Epithelial cell of esophagus (primary cell): ENCODE measurements at regions not wholly inside any gene's neighbourhood (a gene's known extent, or its start where the extent isn't known, plus 50 kb on each side); places are given as distances from the start of the nearest gene placed in this dataset.

Experiments
- DNase-seq: peaks from one replicate; pipeline ENCODE4 v3.0.0; 2010; ENCODE audit warnings: low read depth
- H3K4me3 ChIP-seq: 2 replicates; pipeline ENCODE4 v1.5.1; 2011; ENCODE audit warnings: mild to moderate bottlenecking, low read length, control low read depth
- TF ChIP-seq, protein P1 (sequence below): IDR thresholded peaks from 2 replicates; pipeline ENCODE4 v1.5.1; 2011; ENCODE audit warnings: low read depth, mild to moderate bottlenecking, low read length, control low read depth, inconsistent platforms; ENCODE audit not compliant: insufficient read depth; ENCODE audit errors: missing control alignments

DNA sequence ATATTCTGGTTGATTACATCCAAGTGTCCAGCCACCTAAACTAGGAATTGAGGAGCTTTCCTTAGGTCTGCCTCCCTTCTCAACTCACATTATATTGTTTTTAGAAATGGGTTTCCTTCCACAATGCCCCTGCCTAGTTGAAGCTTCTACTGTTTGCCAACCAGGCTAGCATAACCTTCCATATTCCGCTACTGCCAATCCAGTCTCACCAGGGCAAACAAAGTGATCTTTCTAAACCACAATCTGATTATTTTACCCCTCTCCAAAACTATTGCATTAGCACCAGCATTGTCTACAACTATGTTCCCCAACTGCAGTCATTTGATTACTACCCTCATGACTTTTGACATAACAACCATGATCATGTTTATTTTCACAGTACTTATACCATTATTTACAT is 115.8 kb upstream of the RASEF start:
- TF ChIP-seq, protein P1, sequence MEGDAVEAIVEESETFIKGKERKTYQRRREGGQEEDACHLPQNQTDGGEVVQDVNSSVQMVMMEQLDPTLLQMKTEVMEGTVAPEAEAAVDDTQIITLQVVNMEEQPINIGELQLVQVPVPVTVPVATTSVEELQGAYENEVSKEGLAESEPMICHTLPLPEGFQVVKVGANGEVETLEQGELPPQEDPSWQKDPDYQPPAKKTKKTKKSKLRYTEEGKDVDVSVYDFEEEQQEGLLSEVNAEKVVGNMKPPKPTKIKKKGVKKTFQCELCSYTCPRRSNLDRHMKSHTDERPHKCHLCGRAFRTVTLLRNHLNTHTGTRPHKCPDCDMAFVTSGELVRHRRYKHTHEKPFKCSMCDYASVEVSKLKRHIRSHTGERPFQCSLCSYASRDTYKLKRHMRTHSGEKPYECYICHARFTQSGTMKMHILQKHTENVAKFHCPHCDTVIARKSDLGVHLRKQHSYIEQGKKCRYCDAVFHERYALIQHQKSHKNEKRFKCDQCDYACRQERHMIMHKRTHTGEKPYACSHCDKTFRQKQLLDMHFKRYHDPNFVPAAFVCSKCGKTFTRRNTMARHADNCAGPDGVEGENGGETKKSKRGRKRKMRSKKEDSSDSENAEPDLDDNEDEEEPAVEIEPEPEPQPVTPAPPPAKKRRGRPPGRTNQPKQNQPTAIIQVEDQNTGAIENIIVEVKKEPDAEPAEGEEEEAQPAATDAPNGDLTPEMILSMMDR = no peak
- H3K4me3 ChIP-seq = no peak overlapping the region
- no peak for DNase-seq

DNA sequence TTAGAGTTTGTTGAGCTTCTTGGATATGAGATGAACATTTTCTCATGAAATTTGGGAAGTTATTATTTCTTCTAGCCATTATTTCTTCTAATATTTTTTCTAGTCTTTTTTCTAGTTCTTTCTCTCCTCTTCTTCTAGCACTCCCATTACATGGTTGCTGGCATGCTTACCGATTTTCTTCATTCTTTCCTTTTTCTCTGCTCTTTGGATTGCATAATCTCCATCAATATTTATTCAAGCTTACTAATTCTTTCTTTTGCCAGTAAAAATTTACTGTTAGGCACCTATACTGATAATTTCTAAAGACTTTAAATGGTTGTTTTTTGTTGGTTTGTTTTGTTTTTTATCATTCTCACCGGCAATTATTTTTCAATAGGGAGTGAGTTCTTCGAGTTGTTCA is 114.8 kb upstream of the RASEF start:
- no peak for DNase-seq
- TF ChIP-seq, protein P1 = no peak
- no peak overlapping the region for H3K4me3 ChIP-seq

DNA sequence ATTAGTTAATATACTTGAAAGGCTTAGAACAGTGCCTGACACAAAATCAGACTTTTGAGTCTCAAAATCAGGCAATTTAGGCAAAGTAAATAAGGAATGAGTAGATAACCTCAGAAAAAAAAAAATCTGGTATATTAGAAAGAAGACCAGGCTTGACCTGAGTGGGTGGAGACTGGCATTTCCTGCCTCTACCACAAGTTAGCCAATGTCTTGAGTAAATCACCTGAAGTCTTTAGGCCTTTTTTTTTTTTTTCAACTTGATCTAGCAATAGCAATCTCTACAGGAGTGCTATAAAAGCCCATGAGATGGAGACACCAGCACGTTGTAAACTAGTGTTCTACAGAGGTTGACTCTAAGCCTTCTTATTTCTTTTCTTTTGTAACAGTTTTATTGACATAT is 104.2 kb upstream of the RASEF start:
- DNase-seq = peak; percentile 88
- TF ChIP-seq, protein P1 = peak; percentile 22
- H3K4me3 ChIP-seq = no peak overlapping the region

DNA sequence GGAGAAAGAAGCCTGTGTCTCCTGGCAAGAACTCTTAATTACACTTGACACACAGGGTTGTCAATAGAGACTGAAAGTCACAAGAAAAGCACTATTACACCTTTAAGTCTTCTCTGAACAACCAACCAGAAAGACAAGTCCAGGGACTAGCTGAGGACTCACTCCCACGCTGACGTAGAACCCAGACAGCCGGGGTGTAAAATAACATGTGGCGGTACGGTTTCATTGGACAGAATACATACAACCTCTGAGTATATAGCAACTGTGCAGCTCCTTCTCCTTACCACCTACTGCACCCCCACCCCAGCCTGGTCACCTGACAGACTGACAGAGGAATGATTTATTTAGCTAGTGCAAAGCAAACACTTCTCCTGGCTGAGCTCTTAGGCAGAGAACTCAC is 103.4 kb upstream of the RASEF start:
- DNase-seq = peak; percentile 94
- TF ChIP-seq, protein P1 = no peak
- H3K4me3 ChIP-seq = no peak overlapping the region

DNA sequence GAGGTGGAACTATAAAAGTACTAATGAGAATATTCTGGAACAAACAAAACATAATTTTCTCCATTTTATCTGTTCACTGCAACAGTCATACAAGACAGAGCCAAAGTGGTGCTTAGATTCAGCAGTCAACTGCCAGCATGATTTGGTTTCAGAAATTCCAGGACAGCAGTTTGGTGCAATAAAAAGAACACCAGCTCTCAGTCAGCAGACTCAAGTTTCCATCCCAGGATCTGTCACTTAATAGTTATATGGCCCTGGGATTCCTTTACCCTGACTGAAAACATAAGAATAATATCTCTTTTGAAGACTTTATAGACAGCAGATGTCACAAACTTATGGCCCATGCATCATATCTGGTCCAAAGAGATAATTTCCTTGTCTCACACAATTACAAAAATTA is 92.8 kb upstream of the RASEF start:
- TF ChIP-seq, protein P1 = no peak
- DNase-seq = no peak
- no peak overlapping the region for H3K4me3 ChIP-seq

DNA sequence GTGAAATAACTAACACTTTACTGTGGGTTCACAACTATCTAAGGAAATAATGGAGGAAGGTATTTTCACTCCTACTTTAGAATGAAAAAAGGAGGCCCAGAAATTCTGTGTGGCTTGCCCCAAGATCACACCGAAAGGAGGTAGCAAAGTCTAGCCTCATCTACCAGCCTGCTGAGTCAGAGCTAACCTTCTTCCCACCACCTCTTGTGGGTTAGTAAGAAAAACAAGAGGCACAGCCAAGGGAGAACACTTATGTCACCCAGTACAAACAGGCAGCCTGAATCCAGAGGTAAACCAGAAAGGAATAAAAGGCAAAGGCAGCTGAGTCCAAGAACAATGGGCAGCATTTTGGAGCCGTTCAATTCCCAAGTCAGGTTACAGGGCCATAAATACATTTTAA is 91.9 kb upstream of the RASEF start:
- DNase-seq = peak; percentile 86
- H3K4me3 ChIP-seq = no peak overlapping the region
- TF ChIP-seq, protein P1 = no peak

DNA sequence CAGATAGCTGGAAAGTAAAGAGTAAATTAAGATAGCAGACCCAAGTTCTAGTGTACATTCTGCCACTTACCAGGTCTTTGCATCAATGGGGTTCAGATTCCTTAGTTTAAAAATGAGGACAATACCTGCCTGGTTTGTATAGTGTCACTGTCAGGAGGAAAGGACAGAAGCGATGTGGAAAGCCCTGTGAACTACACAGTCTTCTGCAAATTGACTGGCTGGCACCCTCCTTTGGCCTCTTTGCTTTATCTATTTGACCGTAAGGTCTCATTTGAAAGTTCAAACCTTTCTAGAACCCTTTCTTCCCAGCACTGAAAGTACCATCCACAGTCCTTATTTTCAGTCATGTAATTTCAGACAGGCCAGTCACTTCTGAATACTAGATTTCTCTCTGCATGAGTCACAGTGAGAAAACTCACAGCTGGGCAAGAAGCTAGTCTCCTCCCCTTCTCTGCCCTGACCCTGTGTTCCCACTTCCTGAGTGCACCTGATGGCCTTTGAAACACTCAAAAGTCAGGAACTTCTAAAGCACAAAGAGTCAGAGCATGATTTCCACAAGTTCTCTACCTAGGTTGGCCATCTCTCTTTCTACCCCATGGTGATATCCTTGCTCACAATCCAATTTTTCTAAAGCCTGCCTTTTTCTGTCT is 91.3 kb upstream of the RASEF start:
- TF ChIP-seq, protein P1 = no peak
- H3K4me3 ChIP-seq = no peak overlapping the region
- DNase-seq = peak; percentile 88
